Tibial artery (tissue), 4 donors: ENCODE measurements at regions not wholly inside any gene's neighbourhood (a gene's known extent, or its start where the extent isn't known, plus 50 kb on each side); places are given as distances from the start of the nearest gene placed in this dataset.

Experiments
- DNase-seq, 2 donors: peaks; one replicate each; pipeline ENCODE4 v3.0.0-alpha.2; 2019
- H3K27ac ChIP-seq, 2 donors: fragments of 200-600 bp; sonication (generic) in 1 of 2; 1 replicate in 1 of 2; 2 replicates in 1 of 2; pipeline ENCODE4 v1.5.1; 2018 to 2019; ENCODE audit warnings: mild to moderate bottlenecking in 1 of 2
- H3K27me3 ChIP-seq, 2 donors: fragments of 200-600 bp; sonication (generic) in 1 of 2; one replicate each; pipeline versions ENCODE4 v1.5.1 to v1.6.0; 2016 to 2019
- H3K36me3 ChIP-seq, 3 donors: fragments of 200-600 bp; sonication (generic) in 2 of 3; one replicate each; pipeline ENCODE4 v1.5.1; 2016 to 2019; ENCODE audit warnings: mild to moderate bottlenecking in 2 of 3
- H3K4me1 ChIP-seq, 4 donors: fragments of 200-600 bp; sonication (generic) in 2 of 4; 1 replicate in 3 of 4; 2 replicates in 1 of 4; pipeline ENCODE4 v1.5.1; 2016 to 2019
- H3K4me3 ChIP-seq, 2 donors: fragments of 200-600 bp; sonication (generic) in 1 of 2; 1 replicate in 1 of 2; 2 replicates in 1 of 2; pipeline ENCODE4 v1.5.1; 2018 to 2019; ENCODE audit warnings: mild to moderate bottlenecking in 2 of 2
- H3K9me3 ChIP-seq, 3 donors: fragments of 200-600 bp; sonication (generic) in 1 of 3; one replicate each; pipeline ENCODE4 v1.5.1; 2016 to 2019
- intact Hi-C: fragments of 100-400 bp; cut with DNase I; formaldehyde crosslinking; loops from one replicate; pipeline ENCODE4 v1.15.0; 2023; ENCODE audit warnings: low total_unique reads
- TF ChIP-seq, protein P1 (sequence below), 2 experiments: fragments of 200-600 bp in 1 of 2; fragments of 450-650 bp in 1 of 2; IDR thresholded peaks; one replicate each; pipeline ENCODE4 v1.5.1; 2017 to 2019; ENCODE audit warnings: antibody characterized with exemption in 2 of 2, mild to moderate bottlenecking in 1 of 2, moderate library complexity in 1 of 2

GRCh38 chr5:175383350-175383749, 60.6 kb downstream of the DRD1 start:
- TF ChIP-seq, protein P1, sequence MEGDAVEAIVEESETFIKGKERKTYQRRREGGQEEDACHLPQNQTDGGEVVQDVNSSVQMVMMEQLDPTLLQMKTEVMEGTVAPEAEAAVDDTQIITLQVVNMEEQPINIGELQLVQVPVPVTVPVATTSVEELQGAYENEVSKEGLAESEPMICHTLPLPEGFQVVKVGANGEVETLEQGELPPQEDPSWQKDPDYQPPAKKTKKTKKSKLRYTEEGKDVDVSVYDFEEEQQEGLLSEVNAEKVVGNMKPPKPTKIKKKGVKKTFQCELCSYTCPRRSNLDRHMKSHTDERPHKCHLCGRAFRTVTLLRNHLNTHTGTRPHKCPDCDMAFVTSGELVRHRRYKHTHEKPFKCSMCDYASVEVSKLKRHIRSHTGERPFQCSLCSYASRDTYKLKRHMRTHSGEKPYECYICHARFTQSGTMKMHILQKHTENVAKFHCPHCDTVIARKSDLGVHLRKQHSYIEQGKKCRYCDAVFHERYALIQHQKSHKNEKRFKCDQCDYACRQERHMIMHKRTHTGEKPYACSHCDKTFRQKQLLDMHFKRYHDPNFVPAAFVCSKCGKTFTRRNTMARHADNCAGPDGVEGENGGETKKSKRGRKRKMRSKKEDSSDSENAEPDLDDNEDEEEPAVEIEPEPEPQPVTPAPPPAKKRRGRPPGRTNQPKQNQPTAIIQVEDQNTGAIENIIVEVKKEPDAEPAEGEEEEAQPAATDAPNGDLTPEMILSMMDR (IDR thresholded peaks at IDR 0.05): no peak
- Histone ChIP-seq H3K27ac (no peak overlapping the region), H3K4me1 (peaks cover 0 to 7% (median 4%) of the 10 kb centered on the region in 4 donors), H3K27me3 (no peaks in the 10 kb centered on the region), H3K36me3 (no peaks in the 10 kb centered on the region), H3K4me3 (no peak overlapping the region), H3K9me3 (no peaks in the 10 kb centered on the region)
- DNase-seq: no peak
- intact Hi-C loops: no loop called here

DNA sequence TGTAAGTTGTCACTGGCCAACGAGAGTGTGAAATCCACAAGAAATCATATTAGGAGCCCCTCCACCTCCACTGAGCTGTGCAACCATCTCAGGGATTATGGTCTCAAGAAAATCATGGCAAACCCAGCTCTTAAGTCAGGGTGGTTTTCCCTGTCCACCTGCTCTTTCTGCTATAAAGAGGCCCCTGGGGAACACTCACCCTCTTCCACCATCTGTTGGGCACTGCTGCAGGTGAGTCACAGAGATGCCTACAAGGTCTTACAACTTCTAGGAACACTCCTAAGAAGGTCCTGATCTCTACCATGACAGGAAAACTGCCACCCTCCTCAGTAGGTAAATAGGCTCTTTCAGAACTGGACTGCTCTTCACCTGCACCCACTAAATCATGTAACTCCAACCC, 61.8 kb downstream of the DRD1 start:
- no peaks in the 10 kb centered on the region for H3K9me3 ChIP-seq
- TF ChIP-seq, protein P1 (IDR thresholded peaks at IDR 0.05): no peak
- no peak for DNase-seq

DNA sequence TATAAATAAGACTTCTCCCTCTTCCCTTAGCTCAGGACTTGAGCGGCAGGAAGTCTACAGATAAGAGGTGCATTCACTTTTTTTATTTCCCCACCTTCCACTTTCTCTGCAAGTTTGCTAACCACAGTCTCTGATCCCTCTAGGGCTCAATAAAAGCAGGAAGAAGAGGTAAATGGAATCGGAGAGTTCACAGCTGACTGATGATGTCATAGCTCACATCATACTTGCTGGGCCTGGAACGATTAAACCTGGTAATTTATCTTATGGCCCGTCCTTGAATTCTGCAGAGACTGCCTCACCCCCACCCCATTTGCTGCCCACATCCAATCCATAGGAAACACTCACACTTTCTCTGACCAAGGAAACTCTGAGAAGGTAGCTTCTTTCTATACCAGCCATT, 62.9 kb downstream of the DRD1 start:
- Histone ChIP-seq H3K4me1 (peaks cover 0 to 19% (median 14%) of the 10 kb centered on the region in 4 donors), H3K36me3 (no peaks in the 10 kb centered on the region), H3K9me3 (no peaks in the 10 kb centered on the region), H3K27ac (no peak overlapping the region), H3K4me3 (no peak overlapping the region), H3K27me3 (no peaks in the 10 kb centered on the region)
- no peak for DNase-seq
- intact Hi-C loops: no loop called here
- TF ChIP-seq, protein P1 (IDR thresholded peaks at IDR 0.05): no peak

More for the DNA sequence above, 61.8 kb downstream of the DRD1 start:
- no peaks in the 10 kb centered on the region for H3K27me3 ChIP-seq
- H3K4me1 ChIP-seq: peaks cover 0 to 17% (median 14%) of the 10 kb centered on the region in 4 donors
- H3K4me3 ChIP-seq: no peak overlapping the region
- H3K36me3 ChIP-seq: no peaks in the 10 kb centered on the region
- intact Hi-C loops: no loop called here
- H3K27ac ChIP-seq: no peak overlapping the region

DNA sequence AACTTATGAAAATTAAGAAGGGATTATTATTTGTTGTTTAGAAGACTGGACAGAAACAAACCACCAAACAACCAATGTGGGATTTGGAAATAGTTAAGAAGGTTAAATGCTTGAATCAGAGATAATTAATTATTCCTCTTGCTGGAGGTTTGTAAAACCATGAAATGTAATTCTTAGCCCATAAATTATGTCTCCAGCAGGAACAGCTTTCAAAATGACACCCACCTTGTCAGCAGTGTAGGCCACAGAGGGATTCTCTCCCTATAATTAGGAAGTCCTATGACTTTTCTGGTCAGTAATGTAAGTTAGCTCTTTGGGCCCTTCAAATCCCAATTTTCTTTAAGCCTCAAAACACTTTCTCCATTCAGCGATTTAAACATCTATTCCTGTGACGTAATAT, 63.3 kb downstream of the DRD1 start:
- no peak overlapping the region for H3K27ac ChIP-seq
- no peak overlapping the region for H3K4me3 ChIP-seq
- intact Hi-C loops: no loop called here
- peaks cover 0 to 19% (median 13%) of the 10 kb centered on the region in 4 donors for H3K4me1 ChIP-seq
- no peak for DNase-seq
- H3K27me3 ChIP-seq: no peaks in the 10 kb centered on the region
- TF ChIP-seq, protein P1 (IDR thresholded peaks at IDR 0.05): no peak
- H3K36me3 ChIP-seq: no peaks in the 10 kb centered on the region
- no peaks in the 10 kb centered on the region for H3K9me3 ChIP-seq

GRCh38 chr5:175379867-175380266, 64.1 kb downstream of the DRD1 start:
- Histone ChIP-seq H3K9me3 (no peaks in the 10 kb centered on the region), H3K4me1 (peaks cover 0 to 19% (median 12%) of the 10 kb centered on the region in 4 donors), H3K36me3 (no peaks in the 10 kb centered on the region), H3K4me3 (no peak overlapping the region), H3K27me3 (no peaks in the 10 kb centered on the region), H3K27ac (no peak overlapping the region)
- intact Hi-C loops: no loop called here
- DNase-seq: no peak
- TF ChIP-seq, protein P1 (IDR thresholded peaks at IDR 0.05): no peak

DNA sequence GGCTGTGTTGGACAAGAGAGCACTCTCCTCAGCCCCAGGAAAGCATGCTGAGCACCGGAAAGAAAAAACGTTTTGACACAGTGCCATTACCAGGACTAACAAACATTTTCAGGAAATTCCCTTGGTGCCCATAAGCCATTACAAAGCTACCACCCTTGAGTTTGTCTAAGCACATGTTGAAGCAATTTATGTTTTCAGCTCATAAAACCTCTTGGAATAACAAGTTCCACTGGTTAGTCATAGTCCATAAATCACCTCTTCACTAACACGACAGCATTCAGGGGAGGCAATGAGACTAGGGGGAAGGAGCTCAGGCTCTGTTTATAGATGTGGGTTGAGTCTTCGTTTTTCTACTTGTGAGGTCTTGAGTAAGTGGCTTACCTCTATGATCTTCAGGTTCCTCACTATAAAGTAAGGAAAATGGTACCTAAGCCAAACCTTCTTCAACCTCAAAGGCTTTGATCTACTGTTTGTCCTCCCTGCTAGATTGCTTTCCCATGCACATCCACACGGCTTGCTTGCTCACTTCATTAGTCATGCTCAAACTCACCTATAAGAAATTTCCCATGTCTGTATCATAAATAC, 65.4 kb downstream of the DRD1 start:
- Histone ChIP-seq H3K4me1 (peaks cover 0 to 19% (median 12%) of the 10 kb centered on the region in 4 donors), H3K27me3 (no peaks in the 10 kb centered on the region), H3K9me3 (no peaks in the 10 kb centered on the region), H3K27ac (no peak overlapping the region), H3K4me3 (no peak overlapping the region), H3K36me3 (no peaks in the 10 kb centered on the region)
- no peak for DNase-seq
- TF ChIP-seq, protein P1 (IDR thresholded peaks at IDR 0.05): no peak
- intact Hi-C loops: no loop called here
